IMR-90 (cell line): ENCODE measurements at regions not wholly inside any gene's neighbourhood (a gene's known extent, or its start where the extent isn't known, plus 50 kb on each side); places are given as distances from the start of the nearest gene placed in this dataset.
"Not testable (repeated sequence)": the region's sequence is repeated elsewhere in the genome, so short reads cannot be mapped to it uniquely, and the experiment has no call there.

Experiments used
- ATAC-seq: fragments of 200-7000 bp; cut with Tn5 transposase; 2 replicates; pipeline ENCODE4 v1.9.1; 2020; ENCODE audit warnings: low read depth, mild to moderate bottlenecking, moderate library complexity
- BruUV-seq: library from RNA; stranded (reverse); fragments of 400-500 nt; replicated peaks from 2 replicates; lab custom pipeline; 2021; lab: Mats Ljungman, UMichigan
- CTCF ChIA-PET: fragments of 300-600 bp; formaldehyde crosslinking; extraction: SDS; loops from one replicate; lab custom pipeline; 2021; ENCODE audit warnings: antibody characterized with exemption; lab: Yijun Ruan, JAX
- POLR2A ChIA-PET: fragments of 300-600 bp; sonication (Branson Sonifier 250); formaldehyde crosslinking; loops from one replicate; lab custom pipeline; 2022; ENCODE audit warnings: antibody characterized with exemption; ENCODE audit not compliant: unreplicated experiment; lab: Charles Lee
- DNase-seq: peaks from one replicate; pipeline ENCODE4 v3.0.0; 2013
- H2AFZ ChIP-seq: replicated peaks from 2 replicates; pipeline ENCODE3; 2013; ENCODE audit warnings: low read length, mild to moderate bottlenecking; ENCODE audit not compliant: poor library complexity
- H2AK5ac ChIP-seq: 2 replicates; pipeline ENCODE4 v1.6.1; 2013; ENCODE audit warnings: low read depth, low read length, inconsistent platforms
- H2AK9ac ChIP-seq: replicated peaks from 2 replicates; pipeline ENCODE3; 2013; ENCODE audit warnings: mild to moderate bottlenecking, low read depth, low read length, moderate library complexity; ENCODE audit not compliant: poor library complexity
- H2BK120ac ChIP-seq: 2 replicates; pipeline ENCODE4 v1.6.1; 2013; ENCODE audit warnings: low read depth, low read length, inconsistent platforms
- H2BK15ac ChIP-seq: 3 replicates; pipeline ENCODE4 v1.6.1; 2013; ENCODE audit warnings: low read depth, low read length, inconsistent platforms
- H2BK20ac ChIP-seq: 2 replicates; pipeline ENCODE4 v1.6.1; 2013; ENCODE audit warnings: low read depth, mild to moderate bottlenecking, inconsistent platforms, low read length, moderate library complexity
- H2BK5ac ChIP-seq: 2 replicates; pipeline ENCODE4 v1.6.1; 2013; ENCODE audit warnings: mild to moderate bottlenecking, low read depth, low read length, inconsistent platforms; ENCODE audit not compliant: poor library complexity, severe bottlenecking
- H3K14ac ChIP-seq: replicated peaks from 2 replicates; pipeline ENCODE4 v1.6.1; 2013; ENCODE audit warnings: low read depth, low read length, inconsistent platforms
- H3K18ac ChIP-seq: 2 replicates; pipeline ENCODE4 v1.6.1; 2013; ENCODE audit warnings: low read depth, low read length, control low read depth
- H3K23ac ChIP-seq: 2 replicates; pipeline ENCODE4 v1.6.1; 2013; ENCODE audit warnings: low read depth, low read length, inconsistent platforms
- H3K27ac ChIP-seq: 2 replicates; pipeline ENCODE4 v1.5.1; 2013; ENCODE audit warnings: mild to moderate bottlenecking, control low read depth, low read length; ENCODE audit not compliant: insufficient read depth
- H3K27me3 ChIP-seq: 2 replicates; pipeline ENCODE4 v1.6.1; 2013; ENCODE audit warnings: low read length; ENCODE audit not compliant: control insufficient read depth, insufficient read depth
- H3K36me3 ChIP-seq: 2 replicates; pipeline ENCODE4 v1.6.1; 2013; ENCODE audit warnings: low read length, mixed read lengths; ENCODE audit not compliant: control insufficient read depth, insufficient read depth
- H3K4ac ChIP-seq: 2 replicates; pipeline ENCODE4 v1.6.1; 2013; ENCODE audit warnings: low read depth, low read length, inconsistent platforms
- H3K4me1 ChIP-seq: 2 replicates; pipeline ENCODE4 v1.6.1; 2013; ENCODE audit warnings: low read length, mixed read lengths; ENCODE audit not compliant: control insufficient read depth, insufficient read depth
- H3K4me2 ChIP-seq: 2 replicates; pipeline ENCODE4 v1.6.1; 2013; ENCODE audit warnings: low read depth, mild to moderate bottlenecking, control low read depth, low read length, moderate library complexity
- H3K4me3 ChIP-seq: 2 replicates; pipeline ENCODE4 v1.5.1; 2013; ENCODE audit warnings: low read depth, mild to moderate bottlenecking, control low read depth, low read length, moderate library complexity; ENCODE audit not compliant: insufficient read depth
- H3K56ac ChIP-seq: 2 replicates; pipeline ENCODE4 v1.6.1; 2013; ENCODE audit warnings: low read length, inconsistent platforms; ENCODE audit not compliant: insufficient read depth; ENCODE audit errors: extremely low read depth
- H3K79me1 ChIP-seq, 2 experiments: 2 replicates each; pipeline ENCODE4 v1.6.1; 2013; ENCODE audit warnings: low read length in 2 of 2, inconsistent platforms in 1 of 2, low read depth in 1 of 2
- H3K9ac ChIP-seq: 2 replicates; pipeline ENCODE4 v1.6.1; 2013; ENCODE audit warnings: low read depth, low read length, control low read depth
- H3K9me1 ChIP-seq: 2 replicates; pipeline ENCODE4 v1.6.1; 2013; ENCODE audit warnings: low read length, inconsistent platforms; ENCODE audit not compliant: insufficient read depth
- H3K9me3 ChIP-seq: 2 replicates; pipeline ENCODE4 v1.6.1; 2013; ENCODE audit warnings: low read length; ENCODE audit not compliant: control insufficient read depth, insufficient read depth
- H4K20me1 ChIP-seq: 2 replicates; pipeline ENCODE4 v1.6.1; 2013; ENCODE audit warnings: low read length, inconsistent platforms; ENCODE audit not compliant: insufficient read depth
- H4K5ac ChIP-seq: 2 replicates; pipeline ENCODE4 v1.6.1; 2013; ENCODE audit warnings: mild to moderate bottlenecking, low read depth, low read length, control low read depth
- H4K8ac ChIP-seq, 2 experiments: 2 replicates each; pipeline ENCODE4 v1.6.1; 2013; ENCODE audit warnings: low read depth in 2 of 2, low read length in 2 of 2, control low read depth in 1 of 2, inconsistent platforms in 1 of 2
- H4K91ac ChIP-seq: 2 replicates; pipeline ENCODE4 v1.6.1; 2013; ENCODE audit warnings: low read depth, low read length, inconsistent platforms; ENCODE audit not compliant: insufficient read depth
- WGBS, 2 experiments: methylation state at CpG; one replicate each; pipeline versions ENCODE4 v1.1.5 to v1.1.7; 2013; ENCODE audit warnings: missing lambda C conversion rate in 2 of 2; ENCODE audit not compliant: insufficient read length in 1 of 2; ENCODE audit errors: extremely low coverage in 2 of 2; 5-methylcytosine and 5-hydroxymethylcytosine counted together
- dilution Hi-C: fragments of 300-500 bp; cut with HindIII; formaldehyde crosslinking; loops from one replicate; pipeline ENCODE4 v1.14.3; 2018; ENCODE audit warnings: low sequenced_read_pairs; ENCODE audit not compliant: unreplicated experiment
- in situ Hi-C: fragments of 300-500 bp; cut with MboI; formaldehyde crosslinking; loops from 3 replicates; pipeline ENCODE4 v1.14.3; 2019; ENCODE audit warnings: low sequenced_read_pairs, inconsistent platforms, mixed read lengths
- intact Hi-C: fragments of 100-400 bp; cut with micrococcal nuclease; formaldehyde crosslinking; loops from 2 replicates; pipeline ENCODE4 v1.10.0; 2022

DNA sequence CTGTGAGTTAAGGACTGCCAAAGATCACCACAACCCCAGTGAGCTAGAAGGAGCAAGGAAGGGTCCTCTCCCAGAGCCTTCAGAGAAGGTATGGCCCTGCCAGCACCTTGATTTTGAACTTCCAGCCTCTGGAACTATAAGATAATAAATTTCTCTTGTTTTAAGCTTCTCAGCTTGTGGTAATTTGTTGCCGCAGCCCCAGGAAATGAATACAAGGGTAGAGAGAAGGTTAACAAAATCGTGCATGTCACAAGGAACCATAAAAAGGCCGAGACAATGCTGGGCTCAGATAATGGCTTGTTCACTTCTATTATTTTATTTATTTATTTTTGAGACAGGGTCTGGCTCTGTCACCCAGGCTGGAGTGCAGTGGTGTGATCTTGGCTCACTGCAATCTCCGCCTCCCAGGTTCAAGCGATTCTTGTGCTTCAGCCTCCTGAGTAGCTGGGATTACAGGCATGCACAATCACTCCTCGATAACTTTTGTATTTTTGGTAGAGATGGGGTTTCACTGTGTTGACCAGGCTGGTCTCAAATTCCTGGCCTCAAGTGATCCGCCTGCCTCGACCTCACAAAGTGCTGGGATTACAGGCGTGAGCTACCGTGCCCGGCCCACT, 71.5 kb downstream of the WSB1 start:
- H3K9me3 ChIP-seq, H4K8ac ChIP-seq, H4K5ac ChIP-seq, H2AK9ac ChIP-seq, H3K56ac ChIP-seq, H3K79me1 ChIP-seq, H3K9ac ChIP-seq, H3K4ac ChIP-seq, ATAC-seq, H2BK15ac ChIP-seq, H2BK120ac ChIP-seq, DNase-seq, H2BK5ac ChIP-seq, BruUV-seq, H3K18ac ChIP-seq, H2AK5ac ChIP-seq, H3K27ac ChIP-seq, H3K14ac ChIP-seq, H4K20me1 ChIP-seq, H3K4me3 ChIP-seq, H2AFZ ChIP-seq, H3K4me2 ChIP-seq, dilution Hi-C loops, intact Hi-C loops, POLR2A ChIA-PET, H3K36me3 ChIP-seq, H2BK20ac ChIP-seq, H4K91ac ChIP-seq, H3K27me3 ChIP-seq, H3K23ac ChIP-seq: not testable (repeated sequence)
- in situ Hi-C loops: loop anchor here (10.0 kb wide), 1 partner anchor 79 kb away; no protein-coding TSS in a partner anchor
- CTCF ChIA-PET: interaction anchor here (1.3 kb wide), 1 partner anchor 15 kb away, joined by 3 read pairs; no protein-coding TSS in a partner anchor
- Histone ChIP-seq H3K9me1 (peaks cover 21% of the 10 kb centered on the region), H3K4me1 (peaks cover 14% of the 10 kb centered on the region)
- WGBS, 2 experiments: 100% methylated on average over 5 of the region's 11 CpGs; no CpG with 5 or more reads in 1 of the 2 experiments
